Pancreas (tissue), 10 donors: ENCODE measurements at regions not wholly inside any gene's neighbourhood (a gene's known extent, or its start where the extent isn't known, plus 50 kb on each side); places are given as distances from the start of the nearest gene placed in this dataset.
A peak's percentile ranks its signal among the peaks of the same experiment; 100 is the strongest.
"Not testable (repeated sequence)": the region's sequence is repeated elsewhere in the genome, so short reads cannot be mapped to it uniquely, and the experiment has no call there.

Source experiments
- ATAC-seq, 4 donors: fragments of 200-7000 bp; cut with Tn5 transposase; one replicate each; pipeline versions ENCODE4 v1.8.0 to v1.9.1; 2020; ENCODE audit warnings: mild to moderate bottlenecking in 4 of 4, moderate library complexity in 4 of 4
- DNase-seq, 6 donors: peaks; one replicate each; pipeline ENCODE4 v3.0.0-alpha.2; 2020
- FAIRE-seq: peaks from 2 replicates; lab custom pipeline; 2012; peaks lifted over from hg19 to GRCh38; lab: Jason Lieb, UNC
- H3K27ac ChIP-seq, 4 donors: fragments of 200-600 bp; sonication (generic); 1 replicate in 3 of 4; 2 replicates in 1 of 4; pipeline versions ENCODE4 v1.5.0 to v1.8.0; 2020
- H3K27me3 ChIP-seq, 4 donors: fragments of 200-600 bp; one replicate each; pipeline ENCODE4 v1.8.0; 2021
- H3K36me3 ChIP-seq, 3 donors: fragments of 200-600 bp; sonication (generic) in 1 of 3; one replicate each; pipeline versions ENCODE4 v1.5.0 to v1.8.0; 2020 to 2021
- H3K4me1 ChIP-seq, 3 donors: fragments of 200-600 bp; one replicate each; pipeline ENCODE4 v1.8.0; 2021
- H3K4me3 ChIP-seq, 4 donors: fragments of 200-600 bp; sonication (generic) in 2 of 4; one replicate each; pipeline versions ENCODE4 v1.5.0 to v1.8.0; 2020 to 2021
- H3K9me3 ChIP-seq, 4 donors: fragments of 200-600 bp; one replicate each; pipeline ENCODE4 v1.8.0; 2021
- CTCF ChIP-seq, 4 donors: fragments of 200-600 bp; sonication (generic) in 3 of 4; IDR thresholded peaks; one replicate each; pipeline versions ENCODE4 v1.5.0 to v1.8.0; 2021; ENCODE audit warnings: antibody characterized with exemption in 4 of 4
- WGBS, 2 donors: extraction: QIAGEN DNeasy Blood & Tissue Kit; methylation state at CpG; one replicate each; pipeline ENCODE4 v1.1.7; 2013; 5-methylcytosine and 5-hydroxymethylcytosine counted together
- intact Hi-C, 3 donors: fragments of 100-400 bp; cut with DNase I; formaldehyde crosslinking; loops; one replicate each; pipeline versions ENCODE4 v1.11.1 to v1.14.2; 2022
- donor health status: healthy with polysubstance abuse.
- donor health status: DM: no; HTN: no; CAD: no; lungs with moderate emphysema.
- donor health status: DM: no; HTN: no; CAD: no.
- donor health status: control.
- donor health status: control.
- donor health status: Bipolar disorder and iron deficiency.
- donor health status: DM: yes; HTN: yes; CAD: no.
- donor health status: DM: no; HTN: no; CAD: no.
- donor health status: DM: no; HTN: no; CAD: no.
- donor health status: DM: yes; HTN: yes; CAD: no.

- no peak for FAIRE-seq
- WGBS, 2 donors: 47 to 68% methylated on average over 1 of the region's 1 CpG
- H3K4me1 ChIP-seq: no peaks in the 10 kb centered on the region
- DNase-seq: no peak
- H3K27ac ChIP-seq: no peak overlapping the region
- intact Hi-C loops: no loop called here
- no peaks in the 10 kb centered on the region for H3K36me3 ChIP-seq
- ATAC-seq: no peak
- no peaks in the 10 kb centered on the region for H3K27me3 ChIP-seq
- H3K9me3 ChIP-seq: peaks cover 0 to 4% (median 0%) of the 10 kb centered on the region in 4 donors
- H3K4me3 ChIP-seq: no peak overlapping the region
- TF ChIP-seq CTCF (IDR thresholded peaks at IDR 0.05): no peak
Measured at GRCh38 chr4:159922119-159922518, 819.2 kb downstream of the RAPGEF2 start.

- peaks cover 0 to 4% (median 0%) of the 10 kb centered on the region in 4 donors for H3K9me3 ChIP-seq
- intact Hi-C loops: no loop called here
- FAIRE-seq: no peak
- no peak for DNase-seq
- no peak for TF ChIP-seq CTCF (IDR thresholded peaks at IDR 0.05)
- no peak overlapping the region for H3K27ac ChIP-seq
- H3K36me3 ChIP-seq: no peaks in the 10 kb centered on the region
- 96% methylated on average over 3 of the region's 3 CpGs for WGBS, 2 donors
- H3K27me3 ChIP-seq: no peaks in the 10 kb centered on the region
- ATAC-seq: no peak
- H3K4me1 ChIP-seq: no peaks in the 10 kb centered on the region
- H3K4me3 ChIP-seq: no peak overlapping the region
Measured at GRCh38 chr4:159925770-159926169, 822.9 kb downstream of the RAPGEF2 start.

GRCh38 chr4:159926871-159927270 lies 824.0 kb downstream of the RAPGEF2 start:
- DNase-seq: no peak
- H3K9me3 ChIP-seq: peaks cover 0 to 4% (median 0%) of the 10 kb centered on the region in 4 donors
- no peak overlapping the region for H3K4me3 ChIP-seq
- ATAC-seq: no peak
- no peak for FAIRE-seq
- H3K27me3 ChIP-seq: no peaks in the 10 kb centered on the region
- TF ChIP-seq CTCF (IDR thresholded peaks at IDR 0.05): no peak
- intact Hi-C loops: no loop called here
- H3K36me3 ChIP-seq: no peaks in the 10 kb centered on the region
- no peak overlapping the region for H3K27ac ChIP-seq
- H3K4me1 ChIP-seq: no peaks in the 10 kb centered on the region
- 83 to 90% methylated on average over 1 of the region's 1 CpG for WGBS, 2 donors

- DNase-seq (peak in 1 of 6 donors; percentile 15), ATAC-seq (no peak), FAIRE-seq (no peak)
- Histone ChIP-seq H3K4me1 (no peaks in the 10 kb centered on the region), H3K4me3 (no peak overlapping the region), H3K36me3 (no peaks in the 10 kb centered on the region), H3K27ac (no peak overlapping the region), H3K27me3 (no peaks in the 10 kb centered on the region), H3K9me3 (peaks cover 0 to 4% (median 0%) of the 10 kb centered on the region in 4 donors)
- WGBS, 2 donors: 89 to 92% methylated on average over 6 of the region's 6 CpGs
- intact Hi-C loops: no loop called here
- no peak for TF ChIP-seq CTCF (IDR thresholded peaks at IDR 0.05)
Measured at GRCh38 chr4:159927781-159928180, 824.9 kb downstream of the RAPGEF2 start.

- H3K36me3 ChIP-seq, H3K27me3 ChIP-seq, H3K4me1 ChIP-seq, FAIRE-seq, H3K9me3 ChIP-seq, intact Hi-C loops, H3K27ac ChIP-seq, ATAC-seq, H3K4me3 ChIP-seq: not testable (repeated sequence)
- 96 to 98% methylated on average over 8 of the region's 8 CpGs for WGBS, 2 donors
- DNase-seq: peak in 2 of 6 donors; percentile 8 to 23
Measured at GRCh38 chr4:159934602-159935001, 831.7 kb downstream of the RAPGEF2 start.
